H4 (cell line): ENCODE measurements at regions not wholly inside any gene's neighbourhood (a gene's known extent, or its start where the extent isn't known, plus 50 kb on each side); places are given as distances from the start of the nearest gene placed in this dataset.
A peak's percentile ranks its signal among the peaks of the same experiment; 100 is the strongest.
"Not testable (repeated sequence)": the region's sequence is repeated elsewhere in the genome, so short reads cannot be mapped to it uniquely, and the experiment has no call there.

ENCODE experiments used
- DNase-seq: peaks from one replicate; pipeline ENCODE4 v3.0.0-alpha.2; 2015; ENCODE audit warnings: low spot score

DNA sequence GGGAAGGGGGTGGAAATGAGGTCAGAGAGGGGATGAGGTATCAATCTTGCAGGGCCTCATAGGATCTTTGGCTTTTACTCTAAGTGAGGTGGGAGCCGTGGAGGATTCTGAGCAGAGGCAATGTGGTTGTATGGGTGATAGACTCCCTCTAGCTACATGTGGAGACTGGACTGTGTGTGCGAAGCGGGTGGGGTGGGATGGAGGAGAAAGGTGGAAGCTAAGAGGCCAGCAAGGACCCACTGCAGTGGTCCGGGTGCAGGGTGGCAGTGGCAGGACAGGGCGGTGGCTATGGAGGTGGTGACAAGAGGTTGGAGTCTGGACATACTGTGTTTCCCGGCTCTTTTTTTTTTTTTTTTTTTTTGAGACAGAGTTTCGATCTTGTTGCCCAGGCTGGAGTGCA lies 62.4 kb upstream of the PTPN1 start:
- no peak for DNase-seq

DNA sequence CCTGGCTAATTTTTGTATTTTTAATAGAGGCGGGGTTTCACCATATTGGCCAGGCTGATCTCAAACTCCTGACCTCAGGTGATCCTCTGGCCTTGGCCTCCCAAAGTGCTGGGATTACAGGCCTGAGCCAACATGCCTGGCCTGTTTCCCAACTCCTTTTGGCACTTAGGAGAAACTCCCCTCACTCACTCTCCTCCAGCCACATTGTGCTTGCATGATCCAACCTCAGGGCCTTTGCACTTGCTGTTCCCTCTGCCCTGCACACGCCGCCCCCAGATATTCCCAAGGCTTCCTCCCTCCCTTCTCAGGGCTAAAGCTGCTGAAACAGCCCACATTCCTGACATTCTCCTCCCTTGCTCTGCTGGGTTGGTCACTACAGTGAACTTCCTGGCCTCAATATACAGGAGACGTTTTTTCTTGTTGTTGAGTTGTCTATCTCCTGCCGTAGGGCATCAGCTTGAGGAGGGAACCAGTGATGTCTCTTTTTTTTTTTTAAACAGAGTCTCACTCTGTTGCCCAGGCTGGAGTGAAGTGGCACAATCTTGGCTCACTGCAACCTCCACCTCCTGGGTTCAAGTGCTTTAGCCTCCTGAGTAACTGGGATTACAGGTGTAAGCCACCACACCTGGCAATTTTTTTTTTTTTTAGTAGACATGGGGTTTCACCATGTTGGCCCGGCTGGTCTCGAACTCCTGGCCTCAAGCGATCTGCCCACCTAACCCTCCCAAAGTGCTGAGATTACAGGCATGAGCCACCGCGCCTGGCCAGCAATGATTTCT lies 61.4 kb upstream of the PTPN1 start:
- DNase-seq, result not testable (repeated sequence)

DNA sequence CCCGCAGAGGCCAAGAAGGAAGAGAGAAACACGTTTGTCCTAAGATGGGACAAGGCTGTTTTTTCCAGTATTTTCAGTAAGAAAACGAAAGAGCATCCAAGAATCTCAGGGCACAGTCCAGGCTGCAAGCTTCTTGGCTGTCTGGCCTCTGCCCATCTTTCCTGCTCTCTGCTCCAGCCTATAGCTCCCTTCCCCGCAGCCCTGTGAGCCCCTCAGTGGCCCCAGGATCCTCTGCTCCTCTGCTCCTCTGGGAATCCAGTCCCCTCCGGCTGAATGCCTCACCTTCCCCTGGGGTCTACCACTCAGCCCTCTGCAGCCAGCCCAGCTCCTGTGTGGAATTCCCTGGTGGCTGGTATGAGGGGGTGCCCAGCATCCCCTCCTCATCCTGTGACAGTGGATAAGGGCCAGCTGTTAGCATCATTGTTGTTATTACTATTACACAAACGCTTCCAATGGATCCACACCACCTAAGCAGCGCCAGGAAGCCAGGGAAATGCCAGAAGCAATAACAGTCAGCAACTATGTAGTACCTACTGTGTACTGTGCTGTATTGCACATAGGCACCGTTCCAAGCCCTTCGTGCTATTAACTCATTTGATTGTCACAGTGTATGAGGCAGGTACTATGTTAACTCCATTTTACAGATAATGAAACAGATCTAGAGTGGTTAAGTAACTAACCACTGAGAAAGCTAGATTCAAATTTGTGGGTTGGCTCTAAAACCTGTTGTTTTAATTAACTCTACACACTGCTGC lies 60.3 kb upstream of the PTPN1 start:
- DNase-seq, result no peak

DNA sequence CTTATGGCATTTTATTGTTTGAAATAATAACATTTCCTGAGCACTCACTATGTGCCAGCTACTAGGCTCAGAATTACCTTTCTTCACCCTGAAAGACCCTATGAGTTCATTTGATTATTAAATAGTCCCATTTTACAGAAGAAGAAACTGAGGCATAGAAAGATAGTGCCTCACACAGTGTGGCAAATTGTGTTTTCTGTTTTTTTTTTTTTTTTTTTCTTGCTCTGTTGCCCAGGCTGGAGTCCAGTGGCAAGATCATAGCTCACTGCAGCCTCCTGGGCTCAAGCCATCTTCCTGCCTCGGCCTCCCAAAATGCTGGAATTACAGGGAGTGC lies 59.7 kb upstream of the PTPN1 start:
- no peak for DNase-seq

DNA sequence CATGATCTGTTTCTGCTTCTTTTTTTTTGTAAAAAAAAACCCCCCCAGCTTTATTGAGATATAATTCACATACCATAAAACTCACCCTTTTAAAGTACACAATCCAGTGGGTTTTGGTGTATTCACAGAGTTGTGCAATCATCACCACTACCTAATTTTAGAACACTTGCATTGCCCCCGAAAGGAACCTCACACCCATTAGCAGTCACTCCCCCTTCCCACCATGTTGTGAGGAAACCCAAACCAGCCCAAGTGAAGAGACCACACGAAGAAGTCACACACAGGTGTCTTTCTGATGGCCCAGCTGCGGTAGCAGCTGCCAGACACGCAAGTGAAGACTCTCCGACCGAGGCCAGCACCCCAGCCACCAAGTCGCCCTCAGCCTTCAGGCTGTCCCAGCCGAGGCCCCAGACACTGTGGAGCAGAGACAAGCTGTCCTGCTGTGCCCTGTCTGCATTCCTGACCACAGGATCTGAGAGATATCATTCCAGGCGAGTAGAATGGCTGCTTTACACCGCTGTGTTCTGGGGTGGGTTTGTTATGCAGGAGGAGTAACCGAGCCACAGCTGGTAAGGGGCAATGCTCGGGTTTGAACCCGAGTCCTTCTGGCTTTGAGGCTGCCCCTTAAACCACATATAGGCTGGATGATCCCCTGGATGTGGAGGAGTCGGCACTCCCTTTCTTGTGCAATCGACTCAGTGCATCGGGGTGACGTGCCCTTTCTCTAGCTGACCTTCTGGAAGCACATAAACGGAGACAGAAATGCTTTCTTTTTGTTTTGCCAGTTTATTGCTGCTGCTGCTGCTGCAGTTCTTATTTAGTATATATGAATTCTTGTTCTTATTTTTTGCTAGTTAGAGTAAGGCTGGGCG lies 59.1 kb upstream of the PTPN1 start:
- DNase-seq, result peak; percentile 40

DNA sequence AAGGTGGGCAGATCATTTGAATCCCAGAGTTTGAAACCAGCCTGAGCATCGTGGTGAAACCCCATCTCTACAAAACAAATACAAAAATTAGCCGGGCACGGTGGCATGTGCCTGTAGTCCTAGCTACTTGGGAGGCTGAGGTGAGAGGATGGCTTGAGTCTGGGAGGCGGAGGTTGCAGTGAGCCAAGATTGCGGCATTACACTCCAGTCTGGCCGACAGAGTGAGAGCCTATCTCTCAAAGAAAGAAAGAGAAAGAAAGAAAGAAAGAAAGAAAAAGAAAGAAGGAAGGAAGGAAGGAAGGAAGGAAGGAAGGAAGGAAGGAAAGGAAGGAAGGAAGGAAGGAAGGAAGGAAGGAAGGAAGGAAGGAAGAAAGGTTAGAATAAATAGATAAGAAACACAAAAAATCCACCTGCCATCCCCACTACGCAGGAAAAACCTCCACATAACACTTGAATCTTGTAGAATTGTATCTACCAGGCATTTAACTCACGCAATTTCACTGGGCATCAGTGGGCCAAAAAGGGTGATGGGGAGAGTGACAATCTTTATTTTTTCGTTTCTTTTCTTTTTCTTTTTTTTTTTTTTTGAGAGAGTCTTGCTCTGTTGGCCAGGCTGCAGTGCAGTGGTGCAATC lies 58.3 kb upstream of the PTPN1 start:
- DNase-seq, result not testable (repeated sequence)

DNA sequence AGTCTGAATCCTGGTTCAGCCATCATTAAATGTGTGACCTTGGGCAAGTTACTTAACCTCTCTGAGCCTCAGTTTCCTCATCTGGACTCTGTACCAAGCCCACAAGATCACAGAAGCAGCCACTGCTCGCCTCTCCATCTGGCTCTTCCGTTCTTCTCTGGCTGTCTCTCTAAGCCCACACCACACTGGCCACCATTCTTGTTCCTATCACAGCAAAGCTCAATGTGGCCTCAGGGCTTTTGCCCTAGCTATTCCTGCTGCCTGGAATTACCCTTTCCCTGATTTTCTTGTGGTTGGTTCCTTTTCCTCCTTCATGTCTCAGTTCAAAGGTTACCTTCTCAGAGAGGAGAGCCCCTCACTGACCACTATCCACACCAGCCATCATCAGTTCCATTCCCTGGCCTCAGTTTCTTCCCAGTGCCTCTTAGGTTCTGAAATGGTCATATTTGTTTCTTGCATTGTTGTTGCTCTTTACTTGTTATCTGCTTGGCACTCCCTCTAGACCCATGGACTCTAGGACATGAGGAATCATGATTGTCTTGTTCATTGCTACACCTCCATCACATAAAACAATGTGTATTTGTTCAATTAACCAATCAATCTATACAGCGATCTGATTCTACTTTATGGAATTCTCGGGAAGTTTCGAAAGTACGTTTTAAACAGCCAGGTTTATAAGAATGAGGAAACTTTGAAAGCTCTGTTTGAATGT lies 56.5 kb upstream of the PTPN1 start:
- no peak for DNase-seq

DNA sequence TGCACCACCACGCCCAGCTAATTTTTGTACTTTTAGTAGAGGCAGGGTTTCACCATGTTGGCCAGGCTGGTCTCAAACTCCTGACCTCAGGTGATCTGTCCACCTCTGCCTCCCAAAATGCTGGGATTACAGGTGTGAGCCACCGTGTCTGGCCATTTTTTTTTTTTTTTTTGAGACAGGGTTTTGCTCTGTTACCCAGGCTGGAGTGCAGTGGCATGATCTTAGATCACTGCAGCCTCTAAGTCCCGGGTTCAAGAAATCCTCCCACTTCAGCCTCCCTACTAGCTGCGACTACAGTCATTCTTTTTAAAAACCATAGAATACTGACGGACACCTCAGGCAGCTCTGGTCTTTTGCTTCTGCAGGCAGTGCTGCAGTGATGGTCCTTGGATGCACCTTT lies 54.9 kb upstream of the PTPN1 start:
- not testable (repeated sequence) for DNase-seq

DNA sequence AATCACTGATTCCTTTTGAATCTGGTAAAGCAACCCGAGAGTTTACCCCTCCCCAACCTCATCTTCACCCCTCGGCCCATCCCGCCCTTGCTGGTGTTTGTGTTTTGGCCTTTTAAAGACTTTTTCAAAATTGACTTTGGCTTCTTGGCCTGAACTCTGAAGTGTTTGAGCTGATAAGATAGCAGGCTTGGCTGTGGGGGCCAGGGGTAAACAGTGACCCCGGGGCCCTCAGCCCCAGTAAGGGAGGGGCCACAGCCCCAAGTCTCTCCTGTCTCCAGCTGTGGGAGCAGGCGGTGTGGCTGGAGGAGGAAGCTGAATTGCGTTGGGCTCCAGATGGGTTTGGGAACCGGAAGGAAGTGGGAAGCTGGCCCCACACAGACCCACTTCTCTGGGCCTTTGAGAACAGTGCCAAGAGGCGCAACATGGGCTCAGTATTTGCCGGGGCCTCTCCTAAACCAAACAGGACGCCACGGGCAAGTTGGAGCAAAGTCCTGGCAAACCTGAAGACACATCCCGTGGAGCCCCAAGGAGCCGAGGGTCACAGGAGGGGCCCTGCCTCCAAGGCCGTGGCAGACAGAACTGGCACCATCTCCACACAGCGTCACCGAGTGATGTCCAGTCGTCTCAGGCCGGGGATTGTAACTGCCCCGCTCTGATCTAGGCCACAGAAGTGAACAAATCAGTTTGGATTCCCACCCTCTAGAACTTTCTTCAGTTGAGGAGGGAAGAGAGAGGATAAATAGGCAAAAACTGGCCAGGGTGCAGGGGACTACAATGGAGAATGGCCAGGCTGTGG lies 54.3 kb upstream of the PTPN1 start:
- DNase-seq, result no peak

DNA sequence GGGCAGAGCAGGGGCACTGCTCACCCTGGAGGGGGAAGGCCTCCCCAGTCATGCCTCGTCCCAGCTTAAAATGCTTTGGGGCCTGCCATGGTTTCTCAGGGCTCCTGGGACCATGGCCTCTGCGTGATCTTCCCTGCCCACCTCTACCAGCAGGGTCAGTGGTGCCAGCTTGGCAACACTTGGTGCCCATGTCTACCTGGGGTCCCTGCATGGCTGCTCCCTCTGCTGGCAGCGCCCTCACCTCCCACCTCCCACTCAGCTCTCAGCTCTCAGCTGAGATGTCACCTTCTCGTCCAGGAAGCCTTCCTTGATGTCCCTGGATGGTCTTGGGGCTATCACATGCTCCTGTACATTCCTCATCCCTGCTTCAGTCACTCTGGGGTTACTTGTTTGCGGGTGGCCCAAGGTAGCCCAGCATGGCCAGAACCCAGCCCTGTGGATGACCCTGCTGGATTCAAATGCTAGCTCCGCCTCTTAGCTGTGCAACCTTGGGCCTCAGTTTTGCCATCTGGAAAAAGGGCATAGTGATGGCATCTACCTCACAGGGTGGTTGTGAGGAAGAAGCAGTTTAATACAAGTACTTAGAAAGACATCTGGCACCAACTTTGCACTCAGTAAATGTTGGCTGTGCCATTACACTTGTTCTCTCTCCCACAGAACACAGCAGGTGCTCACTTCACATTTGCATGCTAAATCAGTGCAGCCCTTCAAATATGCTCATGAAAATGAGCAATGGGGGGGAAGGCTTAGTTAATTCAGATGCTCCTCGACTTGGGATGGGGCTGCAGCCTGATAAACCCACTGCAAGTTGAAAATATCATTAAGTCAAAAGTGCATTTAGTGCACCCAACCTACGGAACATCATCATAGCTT lies 53.5 kb upstream of the PTPN1 start:
- no peak for DNase-seq

DNA sequence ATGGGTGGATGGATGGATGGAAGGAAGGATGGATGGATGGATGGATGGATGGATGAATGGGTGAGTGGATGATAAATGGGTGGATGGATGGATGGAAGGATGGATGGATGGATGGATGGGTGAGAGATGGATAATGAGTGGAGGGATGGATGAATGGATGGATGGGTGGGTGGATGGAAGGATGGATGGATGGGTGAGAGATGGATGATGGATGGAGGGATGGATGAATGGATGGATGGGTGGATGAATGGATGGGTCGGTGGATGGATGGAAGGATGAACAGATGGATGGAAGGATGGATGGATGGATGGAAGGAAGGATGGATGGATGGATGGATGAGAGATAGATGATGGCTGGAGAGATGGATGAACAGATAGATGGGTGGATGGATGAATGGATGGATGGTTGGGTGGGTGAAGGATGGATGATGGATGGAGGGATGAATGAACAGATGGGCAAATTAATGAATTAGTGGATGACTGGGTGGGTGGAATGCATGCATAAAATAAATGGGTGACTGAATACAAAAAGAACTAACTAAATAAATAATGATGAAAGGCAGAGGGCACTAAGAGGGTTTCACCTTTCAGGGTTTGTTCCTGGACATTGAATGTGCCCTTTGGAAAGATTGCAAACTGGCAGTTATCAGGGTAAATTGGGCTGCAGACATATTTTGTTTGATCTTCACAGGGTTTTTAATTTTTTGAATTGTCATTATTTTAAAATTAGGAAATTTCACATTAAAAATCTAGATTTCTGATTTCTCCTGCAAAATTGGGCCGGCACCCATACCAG lies 50.9 kb upstream of the PTPN1 start:
- no peak for DNase-seq

DNA sequence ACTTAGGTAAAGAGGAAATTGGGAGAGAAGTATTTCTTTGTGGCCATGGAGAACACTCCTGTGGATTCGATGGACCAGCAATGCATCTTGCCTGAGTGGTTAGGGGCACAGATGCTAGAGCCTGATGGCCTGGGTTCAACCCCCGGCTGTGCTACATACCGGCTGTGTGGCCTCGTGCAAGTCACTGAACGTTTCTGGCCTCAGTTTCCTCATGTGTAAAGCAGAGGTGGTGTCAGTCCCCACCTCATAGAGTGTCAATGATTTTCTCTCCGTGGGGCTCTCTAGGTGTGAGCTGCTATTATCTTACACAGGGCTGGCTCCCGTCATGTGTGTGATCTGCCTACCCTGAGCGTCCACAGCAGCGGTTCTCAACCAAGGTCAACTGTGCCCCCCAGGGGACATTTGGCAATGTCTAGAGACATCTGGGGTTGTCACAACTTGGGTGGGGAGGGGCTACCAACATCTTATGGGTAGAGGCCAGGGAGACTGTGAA lies 50.0 kb upstream of the PTPN1 start:
- no peak for DNase-seq
